Esophagus muscularis mucosa (tissue), 4 donors: ENCODE measurements at regions not wholly inside any gene's neighbourhood (a gene's known extent, or its start where the extent isn't known, plus 50 kb on each side); places are given as distances from the start of the nearest gene placed in this dataset.

ENCODE experiments used
- CTCF ChIP-seq, 3 experiments: fragments of 200-600 bp in 2 of 3; fragments of 450-650 bp in 1 of 3; sonication (generic) in 2 of 3; IDR thresholded peaks; one replicate each; pipeline ENCODE4 v1.5.1; 2017 to 2019; ENCODE audit warnings: antibody characterized with exemption in 3 of 3, mild to moderate bottlenecking in 2 of 3, moderate library complexity in 1 of 3
- EP300 ChIP-seq: sonication (generic); formaldehyde crosslinking; IDR thresholded peaks from one replicate; pipeline ENCODE4 v1.6.1; 2017; ENCODE audit warnings: antibody characterized with exemption
- POLR2A ChIP-seq: fragments of 450-650 bp; IDR thresholded peaks from one replicate; pipeline ENCODE4 v1.6.1; 2017; ENCODE audit warnings: antibody characterized with exemption, moderate library complexity, mild to moderate bottlenecking, low read depth
- POLR2AphosphoS5 ChIP-seq, 2 donors: sonication (generic); formaldehyde crosslinking; IDR thresholded peaks; one replicate each; pipeline ENCODE4 v1.6.1; 2017; ENCODE audit warnings: antibody characterized with exemption in 2 of 2

GRCh38 chr12:76236640-76237039, 111.6 kb downstream of the BBS10 start:
- TF ChIP-seq POLR2A (no peak), CTCF (IDR thresholded peaks at IDR 0.05) (no peak), EP300 (no peak), POLR2AphosphoS5 (IDR thresholded peaks at IDR 0.05) (no peak)
